Neuron (in vitro differentiated cells): ENCODE measurements at regions not wholly inside any gene's neighbourhood (a gene's known extent, or its start where the extent isn't known, plus 50 kb on each side); places are given as distances from the start of the nearest gene placed in this dataset.
"Not testable (repeated sequence)": the region's sequence is repeated elsewhere in the genome, so short reads cannot be mapped to it uniquely, and the experiment has no call there.

Experiments
- H2AFZ ChIP-seq: one replicate; pipeline ENCODE4 v1.6.1; 2013; ENCODE audit warnings: low read depth, mild to moderate bottlenecking, inconsistent platforms, low read length, moderate library complexity
- H3K27me3 ChIP-seq: one replicate; pipeline ENCODE4 v1.6.1; 2013; ENCODE audit warnings: low read length; ENCODE audit not compliant: insufficient read depth
- H3K36me3 ChIP-seq: one replicate; pipeline ENCODE4 v1.6.1; 2013; ENCODE audit warnings: low read length; ENCODE audit not compliant: insufficient read depth
- H3K4me1 ChIP-seq: one replicate; pipeline ENCODE4 v1.6.1; 2013; ENCODE audit warnings: low read length; ENCODE audit not compliant: insufficient read depth
- H3K4me3 ChIP-seq: 2 replicates; pipeline ENCODE4 v1.5.1; 2013; ENCODE audit warnings: mild to moderate bottlenecking, low read length, moderate library complexity
- H3K9me3 ChIP-seq: one replicate; pipeline ENCODE4 v1.6.1; 2013; ENCODE audit warnings: low read length

- not testable (repeated sequence) for H3K36me3 ChIP-seq, H3K9me3 ChIP-seq, H2AFZ ChIP-seq, H3K4me3 ChIP-seq, H3K4me1 ChIP-seq, H3K27me3 ChIP-seq
Measured at GRCh38 chr21:26232491-26232890, 61.9 kb upstream of the APP start.

GRCh38 chr21:26227130-26227529 lies 56.6 kb upstream of the APP start:
- Histone ChIP-seq H2AFZ (no peak overlapping the region), H3K4me3 (no peak overlapping the region), H3K4me1 (no peaks in the 10 kb centered on the region), H3K9me3 (no peaks in the 10 kb centered on the region), H3K27me3 (no peaks in the 10 kb centered on the region), H3K36me3 (no peaks in the 10 kb centered on the region)

GRCh38 chr21:26226724-26227123 lies 56.2 kb upstream of the APP start:
- Histone ChIP-seq H3K4me3 (no peak overlapping the region), H2AFZ (no peak overlapping the region), H3K4me1 (no peaks in the 10 kb centered on the region), H3K9me3 (no peaks in the 10 kb centered on the region), H3K36me3 (no peaks in the 10 kb centered on the region), H3K27me3 (no peaks in the 10 kb centered on the region)

GRCh38 chr21:26225046-26225445 lies 54.5 kb upstream of the APP start:
- no peaks in the 10 kb centered on the region for H3K4me1 ChIP-seq
- no peaks in the 10 kb centered on the region for H3K36me3 ChIP-seq
- no peaks in the 10 kb centered on the region for H3K27me3 ChIP-seq
- H3K4me3 ChIP-seq: no peak overlapping the region
- no peaks in the 10 kb centered on the region for H3K9me3 ChIP-seq
- H2AFZ ChIP-seq: no peak overlapping the region

GRCh38 chr21:26224366-26224765 lies 53.8 kb upstream of the APP start:
- Histone ChIP-seq H3K4me3 (no peak overlapping the region), H2AFZ (no peak overlapping the region), H3K36me3 (no peaks in the 10 kb centered on the region)

More at GRCh38 chr21:26224366-26224765, 53.8 kb upstream of the APP start:
- H3K9me3 ChIP-seq: no peaks in the 10 kb centered on the region
- no peaks in the 10 kb centered on the region for H3K27me3 ChIP-seq
- H3K4me1 ChIP-seq: no peaks in the 10 kb centered on the region
